ENCODE measurements at regions not wholly inside any gene's neighbourhood (a gene's known extent, or its start where the extent isn't known, plus 50 kb on each side); places are given as distances from the start of the nearest gene placed in this dataset.

GRCh38 chr12:103139876-103140275 lies 182.4 kb downstream of the ASCL1 start:
- DNase-seq: no peak
- no peak overlapping the region for H3K4me2 ChIP-seq (ENCODE audit: low read depth, low read length)
- no peaks in the 10 kb centered on the region for H3K36me3 ChIP-seq (replicated peaks; ENCODE audit: insufficient read depth, low read length)
- H3K79me2 ChIP-seq (ENCODE audit: low read length): no peaks in the 10 kb centered on the region
- H3K9ac ChIP-seq (ENCODE audit: low read length): no peak overlapping the region
- H3K9me3 ChIP-seq (replicated peaks; ENCODE audit: insufficient read depth, low read length): no peaks in the 10 kb centered on the region
- TF ChIP-seq EZH2phosphoT487 (IDR thresholded peaks at IDR 0.05; ENCODE audit: low read length) (no peak), EZH2 (optimal IDR thresholded peaks at IDR 0.05; ENCODE audit: low read depth, low read length) (no peak), CTCF (IDR thresholded peaks at IDR 0.05; ENCODE audit: low read length) (no peak)
- no peak overlapping the region for H3K27ac ChIP-seq (ENCODE audit: low read length)
- no peak overlapping the region for H2AFZ ChIP-seq (ENCODE audit: low read length)
- H3K27me3 ChIP-seq (replicated peaks; ENCODE audit: insufficient read depth, low read length): no peaks in the 10 kb centered on the region
- H3K4me3 ChIP-seq (ENCODE audit: low read length): no peak overlapping the region
- no peaks in the 10 kb centered on the region for H3K9me2 ChIP-seq (replicated peaks; ENCODE audit: insufficient read depth, low read length)
- H4K20me1 ChIP-seq (ENCODE audit: insufficient read depth, low read length): no peaks in the 10 kb centered on the region
- H3F3A ChIP-seq (ENCODE audit: insufficient read depth, low read length): no peaks in the 10 kb centered on the region
- H3K4me1 ChIP-seq (ENCODE audit: low read length): no peaks in the 10 kb centered on the region; the same call in 1 of the 2 replicates

- H4K20me1 ChIP-seq (ENCODE audit: insufficient read depth, low read length): no peaks in the 10 kb centered on the region
- no peak for DNase-seq
- H3K4me3 ChIP-seq (ENCODE audit: low read length): no peak overlapping the region
- H3K27ac ChIP-seq (ENCODE audit: low read length): no peak overlapping the region
- H3K79me2 ChIP-seq (ENCODE audit: low read length): no peaks in the 10 kb centered on the region
- H3K9me2 ChIP-seq (replicated peaks; ENCODE audit: insufficient read depth, low read length): no peaks in the 10 kb centered on the region
- TF ChIP-seq EZH2phosphoT487 (IDR thresholded peaks at IDR 0.05; ENCODE audit: low read length): no peak
- TF ChIP-seq EZH2 (optimal IDR thresholded peaks at IDR 0.05; ENCODE audit: low read depth, low read length): no peak
- no peak for TF ChIP-seq CTCF (IDR thresholded peaks at IDR 0.05; ENCODE audit: low read length)
- no peaks in the 10 kb centered on the region for H3K9me3 ChIP-seq (replicated peaks; ENCODE audit: insufficient read depth, low read length)
- H3F3A ChIP-seq (ENCODE audit: insufficient read depth, low read length): no peaks in the 10 kb centered on the region
- H3K4me1 ChIP-seq (ENCODE audit: low read length): no peaks in the 10 kb centered on the region; the same call in 1 of the 2 replicates
- H3K4me2 ChIP-seq (ENCODE audit: low read depth, low read length): no peak overlapping the region
- H3K36me3 ChIP-seq (replicated peaks; ENCODE audit: insufficient read depth, low read length): no peaks in the 10 kb centered on the region
- no peaks in the 10 kb centered on the region for H3K27me3 ChIP-seq (replicated peaks; ENCODE audit: insufficient read depth, low read length)
- no peak overlapping the region for H3K9ac ChIP-seq (ENCODE audit: low read length)
- H2AFZ ChIP-seq (ENCODE audit: low read length): no peak overlapping the region
Measured at GRCh38 chr12:103140286-103140685, 182.8 kb downstream of the ASCL1 start.

GRCh38 chr12:103144278-103144677 lies 186.8 kb downstream of the ASCL1 start:
- Histone ChIP-seq H3K4me3 (ENCODE audit: low read length) (no peak overlapping the region), H3K4me2 (ENCODE audit: low read depth, low read length) (no peak overlapping the region), H3K36me3 (replicated peaks; ENCODE audit: insufficient read depth, low read length) (no peaks in the 10 kb centered on the region), H4K20me1 (ENCODE audit: insufficient read depth, low read length) (no peaks in the 10 kb centered on the region), H3K79me2 (ENCODE audit: low read length) (no peaks in the 10 kb centered on the region), H3K27me3 (replicated peaks; ENCODE audit: insufficient read depth, low read length) (no peaks in the 10 kb centered on the region), H3K4me1 (ENCODE audit: low read length) (no peaks in the 10 kb centered on the region), H3K9ac (ENCODE audit: low read length) (no peak overlapping the region), H3K27ac (ENCODE audit: low read length) (no peak overlapping the region), H3K9me2 (replicated peaks; ENCODE audit: insufficient read depth, low read length) (no peaks in the 10 kb centered on the region), H3F3A (ENCODE audit: insufficient read depth, low read length) (no peaks in the 10 kb centered on the region), H3K9me3 (replicated peaks; ENCODE audit: insufficient read depth, low read length) (no peaks in the 10 kb centered on the region), H2AFZ (ENCODE audit: low read length) (no peak overlapping the region)
- TF ChIP-seq EZH2phosphoT487 (IDR thresholded peaks at IDR 0.05; ENCODE audit: low read length) (no peak), EZH2 (optimal IDR thresholded peaks at IDR 0.05; ENCODE audit: low read depth, low read length) (no peak), CTCF (IDR thresholded peaks at IDR 0.05; ENCODE audit: low read length) (no peak)
- no peak for DNase-seq

All from MM.1S (cell line).